H9 (cell line): ENCODE measurements at regions not wholly inside any gene's neighbourhood (a gene's known extent, or its start where the extent isn't known, plus 50 kb on each side); places are given as distances from the start of the nearest gene placed in this dataset.
"Not testable (repeated sequence)": the region's sequence is repeated elsewhere in the genome, so short reads cannot be mapped to it uniquely, and the experiment has no call there.

ENCODE experiments used
- DNase-seq: peaks from one replicate; pipeline ENCODE4 v3.0.0-alpha.2; 2017
- H2AFZ ChIP-seq: one replicate; pipeline ENCODE4 v1.6.1; 2013; ENCODE audit warnings: mild to moderate bottlenecking, low read length, control low read depth, moderate library complexity
- H2AK5ac ChIP-seq: 2 replicates; pipeline ENCODE4 v1.6.1; 2013; ENCODE audit warnings: low read length, control low read depth, mixed read lengths; ENCODE audit not compliant: insufficient read length
- H2BK120ac ChIP-seq: one replicate; pipeline ENCODE4 v1.6.1; 2013; ENCODE audit warnings: low read depth, mild to moderate bottlenecking, low read length, control low read depth, inconsistent platforms; ENCODE audit not compliant: poor library complexity, severe bottlenecking
- H2BK12ac ChIP-seq: 2 replicates; pipeline ENCODE4 v1.6.1; 2013; ENCODE audit warnings: low read length, control low read depth, mixed read lengths, low read depth; ENCODE audit not compliant: insufficient read length
- H2BK15ac ChIP-seq: 2 replicates; pipeline ENCODE4 v1.6.1; 2013; ENCODE audit warnings: low read depth, low read length, control low read depth
- H2BK20ac ChIP-seq: one replicate; pipeline ENCODE4 v1.6.1; 2013; ENCODE audit warnings: low read depth, mild to moderate bottlenecking, low read length, control low read depth, inconsistent platforms; ENCODE audit not compliant: poor library complexity, severe bottlenecking
- H2BK5ac ChIP-seq: 2 replicates; pipeline ENCODE4 v1.6.1; 2013; ENCODE audit warnings: low read length, control low read depth, mixed read lengths; ENCODE audit not compliant: insufficient read length
- H3K14ac ChIP-seq: 2 replicates; pipeline ENCODE4 v1.6.1; 2013; ENCODE audit warnings: low read length, control low read depth; ENCODE audit not compliant: insufficient read depth
- H3K18ac ChIP-seq: 2 replicates; pipeline ENCODE4 v1.6.1; 2013; ENCODE audit warnings: low read depth, mild to moderate bottlenecking, mixed read lengths, low read length, control low read depth; ENCODE audit not compliant: insufficient read length
- H3K23ac ChIP-seq: 2 replicates; pipeline ENCODE4 v1.6.1; 2013; ENCODE audit warnings: low read length, control low read depth, mixed read lengths, low read depth; ENCODE audit not compliant: insufficient read length
- H3K23me2 ChIP-seq: 2 replicates; pipeline ENCODE4 v1.6.1; 2013; ENCODE audit warnings: low read depth, mild to moderate bottlenecking, mixed read lengths, low read length, control low read depth; ENCODE audit not compliant: insufficient read length, poor library complexity, severe bottlenecking
- H3K27ac ChIP-seq: 2 replicates; pipeline ENCODE4 v1.5.1; 2013; ENCODE audit warnings: low read length, control low read depth, mixed read lengths, low read depth; ENCODE audit not compliant: insufficient read length
- H3K27me3 ChIP-seq: 2 replicates; pipeline ENCODE4 v1.6.1; 2013; ENCODE audit warnings: low read length, control low read depth, inconsistent platforms; ENCODE audit not compliant: insufficient read depth
- H3K4ac ChIP-seq: 2 replicates; pipeline ENCODE4 v1.6.1; 2013; ENCODE audit warnings: low read depth, mild to moderate bottlenecking, control low read depth, inconsistent platforms, low read length, moderate library complexity
- H3K4me1 ChIP-seq: 2 replicates; pipeline ENCODE4 v1.6.1; 2013; ENCODE audit warnings: low read length, control low read depth, inconsistent platforms; ENCODE audit not compliant: insufficient read depth
- H3K4me2 ChIP-seq: 2 replicates; pipeline ENCODE4 v1.6.1; 2013; ENCODE audit warnings: low read length, control low read depth, mixed read lengths; ENCODE audit not compliant: insufficient read length, insufficient read depth
- H3K56ac ChIP-seq: 2 replicates; pipeline ENCODE4 v1.6.1; 2013; ENCODE audit warnings: low read depth, mild to moderate bottlenecking, mixed read lengths, low read length, control low read depth; ENCODE audit not compliant: insufficient read length
- H3K79me1 ChIP-seq: 2 replicates; pipeline ENCODE4 v1.6.1; 2013; ENCODE audit warnings: low read depth, mild to moderate bottlenecking, moderate library complexity, low read length, control low read depth, inconsistent platforms; ENCODE audit not compliant: insufficient read depth, poor library complexity, severe bottlenecking
- H3K79me2 ChIP-seq: 2 replicates; pipeline ENCODE4 v1.6.1; 2013; ENCODE audit warnings: low read length, control low read depth, inconsistent platforms; ENCODE audit not compliant: insufficient read depth
- H3K9ac ChIP-seq: 2 replicates; pipeline ENCODE4 v1.6.1; 2013; ENCODE audit warnings: low read length, control low read depth, mixed read lengths; ENCODE audit not compliant: insufficient read length; ENCODE audit errors: extremely low read depth
- H3K9me3 ChIP-seq: one replicate; pipeline ENCODE4 v1.6.1; 2013; ENCODE audit warnings: low read depth, low read length, inconsistent platforms; ENCODE audit not compliant: control insufficient read depth
- H3T11ph ChIP-seq: one replicate; pipeline ENCODE4 v1.6.1; 2013; ENCODE audit warnings: mild to moderate bottlenecking, low read length, control low read depth, inconsistent platforms
- H4K20me1 ChIP-seq: one replicate; pipeline ENCODE4 v1.6.1; 2013; ENCODE audit not compliant: control insufficient read depth, insufficient read length, insufficient read depth
- H4K5ac ChIP-seq: 2 replicates; pipeline ENCODE4 v1.6.1; 2013; ENCODE audit warnings: low read depth, mild to moderate bottlenecking, mixed read lengths, low read length, control low read depth; ENCODE audit not compliant: insufficient read length
- H4K8ac ChIP-seq: replicated peaks from 2 replicates; pipeline ENCODE4 v1.6.1; 2013; ENCODE audit warnings: low read length, control low read depth, mixed read lengths, low read depth; ENCODE audit not compliant: insufficient read length
- H4K91ac ChIP-seq: 2 replicates; pipeline ENCODE4 v1.6.1; 2013; ENCODE audit warnings: low read depth, mild to moderate bottlenecking, moderate library complexity, mixed read lengths, low read length, control low read depth; ENCODE audit not compliant: insufficient read length
- H3K27ac Mint-ChIP-seq, 3 experiments: 2 replicates in 2 of 3; 3 replicates in 1 of 3; pipeline ENCODE4 v1.8.0; 2020 to 2021; ENCODE audit warnings: mixed read lengths in 3 of 3, mild to moderate bottlenecking in 1 of 3, moderate library complexity in 1 of 3
- H3K27me3 Mint-ChIP-seq: 2 replicates; pipeline ENCODE4 v1.8.0; 2021; ENCODE audit warnings: low read depth, mild to moderate bottlenecking, moderate library complexity, mixed read lengths
- H3K36me3 Mint-ChIP-seq, 3 experiments: 2 replicates in 2 of 3; 3 replicates in 1 of 3; pipeline ENCODE4 v1.8.0; 2020 to 2021; ENCODE audit warnings: low read depth in 3 of 3, mixed read lengths in 3 of 3; ENCODE audit not compliant: insufficient read depth in 1 of 3
- H3K4me1 Mint-ChIP-seq, 2 experiments: 2 replicates each; pipeline ENCODE4 v1.8.0; 2020; ENCODE audit warnings: mixed read lengths in 2 of 2
- H3K4me3 Mint-ChIP-seq, 2 experiments: 2 replicates in 1 of 2; 3 replicates in 1 of 2; pipeline ENCODE4 v1.8.0; 2020 to 2021; ENCODE audit warnings: mild to moderate bottlenecking in 2 of 2, mixed read lengths in 2 of 2, moderate library complexity in 1 of 2
- H3K9me3 Mint-ChIP-seq, 2 experiments: 2 replicates in 1 of 2; 3 replicates in 1 of 2; pipeline ENCODE4 v1.8.0; 2020; ENCODE audit warnings: mild to moderate bottlenecking in 2 of 2, mixed read lengths in 2 of 2, moderate library complexity in 1 of 2
- WGBS: extraction: QIAGEN DNeasy Blood & Tissue Kit; methylation state at CpG from one replicate; pipeline ENCODE4 v1.1.7; 2013; ENCODE audit warnings: missing lambda C conversion rate, low lambda C conversion rate, mixed read lengths; ENCODE audit not compliant: insufficient read length; ENCODE audit errors: extremely low coverage; 5-methylcytosine and 5-hydroxymethylcytosine counted together

GRCh38 chr4:49218931-49219330, 232.9 kb downstream of the CWH43 start:
- not testable (repeated sequence) for H3K27ac Mint-ChIP-seq, DNase-seq, H3K4ac ChIP-seq, H2BK20ac ChIP-seq, H3K18ac ChIP-seq, H3K27me3 ChIP-seq, H3K4me3 Mint-ChIP-seq, H2AK5ac ChIP-seq, H4K5ac ChIP-seq, H3K4me2 ChIP-seq, H2BK12ac ChIP-seq, H3K23ac ChIP-seq, H2BK15ac ChIP-seq, H3K9ac ChIP-seq, H3K56ac ChIP-seq, H3T11ph ChIP-seq, H3K4me1 Mint-ChIP-seq, H3K14ac ChIP-seq, H3K4me1 ChIP-seq, H3K79me1 ChIP-seq, H3K27ac ChIP-seq, H2BK5ac ChIP-seq, H3K79me2 ChIP-seq, H3K27me3 Mint-ChIP-seq, H2AFZ ChIP-seq, H3K23me2 ChIP-seq, H4K20me1 ChIP-seq, H4K8ac ChIP-seq, H4K91ac ChIP-seq, H2BK120ac ChIP-seq
- Mint-ChIP-seq H3K36me3 (peaks cover 28 to 63% (median 44%) of the 10 kb centered on the region in 3 experiments), H3K9me3 (peaks cover 95 to 96% of the 10 kb centered on the region in 2 experiments)
- peaks cover 72% of the 10 kb centered on the region for H3K9me3 ChIP-seq

- not testable (repeated sequence) for H3K4me1 Mint-ChIP-seq, H2BK20ac ChIP-seq, H4K5ac ChIP-seq, H3K27me3 Mint-ChIP-seq, H3K4me3 Mint-ChIP-seq, H2BK5ac ChIP-seq, H3K27ac ChIP-seq, H3K18ac ChIP-seq, H3K4me1 ChIP-seq, H3K23me2 ChIP-seq, H3K9ac ChIP-seq, H3K4me2 ChIP-seq, H3K27me3 ChIP-seq, H2BK15ac ChIP-seq, H2AFZ ChIP-seq, H3K79me2 ChIP-seq, H3K79me1 ChIP-seq, H3K23ac ChIP-seq, H3T11ph ChIP-seq, H3K56ac ChIP-seq, H3K14ac ChIP-seq, H2AK5ac ChIP-seq, H4K91ac ChIP-seq, H4K20me1 ChIP-seq, H3K4ac ChIP-seq, H2BK12ac ChIP-seq, H3K27ac Mint-ChIP-seq, H2BK120ac ChIP-seq, H4K8ac ChIP-seq, DNase-seq
- peaks cover 65% of the 10 kb centered on the region for H3K9me3 ChIP-seq
- Mint-ChIP-seq H3K36me3 (peaks cover 22 to 58% (median 40%) of the 10 kb centered on the region in 3 experiments), H3K9me3 (peaks cover 92 to 95% of the 10 kb centered on the region in 2 experiments)
- no CpG with 5 or more reads among the region's 4 CpGs for WGBS
Observed at GRCh38 chr4:49219489-49220225, 233.6 kb downstream of the CWH43 start.
